HS-5 (cell line): ENCODE measurements at regions not wholly inside any gene's neighbourhood (a gene's known extent, or its start where the extent isn't known, plus 50 kb on each side); places are given as distances from the start of the nearest gene placed in this dataset.
"Not testable (repeated sequence)": the region's sequence is repeated elsewhere in the genome, so short reads cannot be mapped to it uniquely, and the experiment has no call there.

Source experiments
- DNase-seq: peaks from one replicate; pipeline ENCODE4 v3.0.0-alpha.2; 2012; ENCODE audit warnings: low read depth

DNA sequence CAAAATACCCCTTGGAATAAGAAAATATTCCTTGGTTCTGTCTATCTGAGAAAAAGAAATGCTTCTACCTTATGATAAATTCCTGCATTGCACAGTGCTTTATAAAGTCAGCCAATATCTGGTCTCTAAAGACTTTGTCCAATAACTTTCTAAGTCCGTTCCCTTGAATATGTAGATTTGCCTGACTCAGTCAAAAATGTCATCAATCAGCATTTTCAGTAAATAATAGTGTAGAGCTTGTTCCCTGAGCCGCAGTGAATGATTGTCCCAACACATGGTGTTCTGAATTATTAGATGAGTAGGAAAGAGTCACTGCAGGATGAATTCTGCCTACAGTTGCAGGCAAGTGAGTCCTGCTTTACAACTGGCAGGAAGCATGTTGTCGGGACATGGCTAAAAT lies 316.8 kb upstream of the RBMS1 start:
- DNase-seq = no peak

DNA sequence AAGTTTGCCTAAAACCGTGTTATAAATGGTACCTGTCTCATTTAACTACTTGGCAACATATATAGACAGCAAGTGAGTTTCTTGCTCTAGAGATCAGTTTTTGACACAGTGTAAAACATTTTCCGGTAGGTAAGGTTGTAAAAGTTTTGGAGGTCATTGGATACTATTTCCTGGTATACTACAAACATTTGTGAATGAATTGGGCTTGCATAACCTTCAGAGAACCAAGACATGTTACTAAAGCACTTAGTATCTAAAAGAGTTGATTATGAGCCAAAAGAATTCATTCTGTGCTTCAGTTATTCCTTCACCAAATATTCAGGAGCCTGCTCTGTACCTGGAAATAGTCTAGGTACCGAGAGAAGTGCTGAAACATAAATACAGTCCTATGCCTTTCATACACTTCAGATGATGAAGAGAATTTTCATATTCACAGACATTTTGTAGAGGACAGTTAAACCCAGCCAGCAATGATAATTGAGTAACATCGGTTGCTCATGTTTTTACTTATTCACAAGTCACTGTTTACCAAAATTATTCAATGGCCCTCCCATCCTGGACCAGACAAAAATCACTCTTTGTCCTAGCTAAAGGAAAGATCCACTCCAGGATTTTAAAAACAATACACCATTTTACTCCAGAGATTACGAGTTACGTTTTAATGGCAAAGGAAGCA lies 319.4 kb upstream of the RBMS1 start:
- DNase-seq = no peak

DNA sequence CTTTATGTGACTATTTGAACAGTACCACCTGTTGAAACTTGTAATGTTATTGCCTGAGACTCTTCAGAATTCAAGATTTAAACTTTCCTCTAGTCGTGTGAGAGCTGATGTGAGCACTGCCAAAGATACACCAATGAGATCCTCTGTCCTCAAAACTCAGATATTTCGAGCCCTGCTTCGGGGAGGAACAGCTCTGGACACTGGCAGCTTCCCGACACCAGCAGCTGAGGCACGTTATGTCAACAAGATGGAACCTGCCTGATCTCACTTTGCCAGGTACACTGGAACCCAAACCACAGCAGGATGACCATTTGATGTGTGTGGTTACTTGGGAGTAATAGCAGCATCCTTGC lies 319.9 kb upstream of the RBMS1 start:
- DNase-seq = no peak

DNA sequence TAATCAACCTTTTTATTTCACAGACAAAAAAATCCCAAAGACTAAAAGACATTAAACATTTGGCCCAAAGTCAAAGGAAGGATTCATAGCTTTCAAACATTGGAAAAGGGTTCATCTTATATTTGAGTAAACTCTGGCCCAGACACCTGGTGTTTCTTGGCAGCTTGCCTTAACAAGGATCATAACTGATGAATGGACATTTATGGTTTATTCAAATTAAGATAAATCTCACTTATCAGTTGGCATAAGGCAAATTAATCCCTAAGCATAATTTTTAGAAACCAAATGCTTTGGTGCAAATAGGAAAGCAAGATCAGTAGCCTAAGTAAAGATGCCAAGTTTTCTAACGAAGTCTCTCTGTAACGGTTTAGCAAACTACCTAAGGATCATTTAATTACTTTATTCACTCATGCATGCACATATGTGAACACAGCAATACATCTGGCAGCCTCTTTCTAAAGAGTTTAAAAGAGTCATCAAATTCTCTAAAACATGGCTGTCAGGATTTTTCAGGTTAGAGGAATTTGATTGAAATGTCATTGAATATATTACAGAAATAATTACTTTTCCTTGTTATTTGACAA lies 323.4 kb upstream of the RBMS1 start:
- no peak for DNase-seq

DNA sequence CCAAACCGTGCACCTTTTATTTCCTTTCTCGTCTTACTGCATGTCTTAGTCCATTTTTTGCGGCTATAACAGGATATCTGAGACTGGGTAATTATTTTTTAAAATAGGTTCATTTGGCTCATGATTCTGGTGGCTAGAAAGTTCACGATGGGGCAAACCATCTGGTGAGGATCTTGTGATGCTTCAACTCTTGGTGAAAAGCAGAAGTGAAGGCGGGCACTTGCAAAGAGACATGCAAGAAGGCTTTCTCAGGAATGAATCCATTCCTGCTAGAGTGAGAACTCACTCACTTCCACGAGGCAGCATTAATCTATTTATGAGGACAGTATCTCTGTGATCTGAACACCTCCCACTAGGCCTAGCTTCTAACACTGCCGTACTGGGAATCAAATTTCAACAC lies 327.1 kb upstream of the RBMS1 start:
- DNase-seq = no peak

DNA sequence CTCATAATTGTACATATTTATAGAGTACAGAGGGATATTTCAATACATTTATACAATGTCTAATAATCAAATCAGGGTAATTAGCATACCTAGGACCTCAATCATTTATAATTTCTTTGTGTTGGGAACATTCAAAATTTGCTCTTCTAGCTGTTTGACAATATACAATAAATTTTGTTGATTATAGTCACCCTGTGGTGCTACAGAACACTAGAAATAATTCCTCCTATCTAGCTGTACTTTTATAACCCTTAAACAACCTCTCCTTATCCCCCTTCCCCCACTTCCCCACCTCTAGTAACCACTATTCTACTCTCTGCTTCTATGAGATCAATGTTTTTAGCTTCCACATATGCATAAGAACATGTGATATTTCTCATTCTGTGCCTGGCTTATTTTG lies 328.4 kb upstream of the RBMS1 start:
- no peak for DNase-seq

DNA sequence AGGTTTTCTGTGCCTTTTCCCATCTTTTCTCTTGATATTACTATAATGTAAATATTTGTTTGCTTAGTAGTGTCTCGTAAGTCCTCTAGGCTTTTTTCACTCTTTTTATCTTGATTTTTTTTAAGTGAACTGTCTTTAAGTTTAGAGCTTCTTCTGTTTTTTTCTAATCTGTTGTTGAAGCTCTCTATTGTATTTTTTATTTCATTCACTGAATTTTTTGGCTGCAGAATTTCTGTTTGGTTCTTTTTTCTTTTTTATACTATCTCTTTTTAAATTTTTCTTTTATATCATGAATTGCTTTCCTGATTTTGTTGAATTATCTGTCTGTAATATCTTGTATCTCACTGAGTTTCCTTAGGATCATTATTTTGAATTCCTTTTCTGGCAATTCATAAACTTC lies 331.8 kb upstream of the RBMS1 start:
- no peak for DNase-seq

DNA sequence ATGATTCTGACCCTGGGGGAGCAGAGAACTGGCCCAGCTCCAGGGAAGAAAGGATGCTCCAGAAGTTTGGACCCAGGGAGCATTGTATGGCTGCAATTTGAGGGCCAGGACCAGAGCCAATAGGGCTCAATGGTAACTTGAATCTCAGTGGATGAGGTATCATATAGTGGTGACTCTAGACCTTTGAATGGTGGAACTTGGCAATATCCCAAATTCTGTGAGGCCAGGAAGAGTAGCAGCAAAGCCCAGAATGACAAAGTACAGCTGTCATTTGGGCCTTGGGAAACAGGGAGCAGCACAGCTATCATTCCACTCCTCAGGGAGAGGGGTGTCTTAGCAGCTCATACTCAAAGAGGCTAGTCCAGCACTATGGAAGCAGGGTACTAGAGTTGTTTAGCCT lies 332.9 kb upstream of the RBMS1 start:
- no peak for DNase-seq

DNA sequence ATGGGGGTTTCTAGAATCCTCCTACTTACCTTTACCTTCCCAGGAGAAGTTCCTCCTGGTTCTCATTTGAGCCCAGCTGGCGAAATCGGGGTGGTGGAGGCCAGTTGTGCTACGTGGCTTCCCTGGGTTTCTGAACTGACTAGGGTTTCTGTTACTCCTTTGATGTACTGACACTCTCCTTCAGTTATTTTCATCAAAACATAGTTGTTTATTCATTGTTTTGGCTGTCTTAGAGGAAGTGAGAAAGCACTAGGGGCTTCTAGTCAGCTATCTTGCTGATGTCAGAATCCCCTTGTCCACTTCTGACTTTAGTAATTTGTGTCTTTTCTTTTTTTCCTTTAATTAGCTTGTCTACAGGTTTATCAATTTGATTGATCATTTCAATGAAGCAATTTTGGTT lies 332.2 kb upstream of the TANK start:
- no peak for DNase-seq

DNA sequence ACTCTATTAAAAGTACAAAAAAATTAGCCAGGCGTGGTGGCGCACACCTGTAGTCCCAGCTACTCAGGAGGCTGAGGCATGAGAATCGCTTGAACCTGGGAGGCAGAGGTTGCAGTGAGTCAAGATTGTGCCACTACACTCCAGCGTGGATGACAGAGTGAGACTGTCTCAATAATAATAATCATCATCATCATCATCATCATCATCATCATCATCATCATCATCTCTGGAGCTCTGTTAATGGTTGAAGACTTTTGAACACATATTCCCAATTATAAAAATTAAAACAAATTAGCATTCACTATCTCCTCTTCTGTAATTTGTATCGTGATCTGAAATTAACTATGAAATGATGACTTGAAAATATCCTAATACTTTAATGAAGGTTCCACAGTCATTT lies 327.8 kb upstream of the TANK start:
- not testable (repeated sequence) for DNase-seq

DNA sequence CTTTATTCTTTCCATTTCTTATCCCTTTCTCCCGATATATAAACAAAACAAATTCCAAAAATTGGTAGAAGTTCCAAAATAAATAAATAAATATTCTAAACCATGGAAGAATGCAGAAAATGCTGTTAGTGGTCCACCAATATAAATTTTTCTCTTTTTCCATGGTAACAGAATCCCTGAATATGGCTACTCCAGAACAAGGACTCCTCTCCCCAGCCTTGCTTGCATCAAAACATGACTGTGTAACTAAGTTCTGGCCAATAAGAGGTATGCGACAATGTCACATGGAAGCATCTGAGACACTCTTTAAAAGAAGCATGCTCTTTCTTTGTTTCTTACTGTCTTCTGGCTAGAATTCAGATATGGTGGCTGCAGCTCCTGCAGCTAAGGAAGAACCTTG lies 325.1 kb upstream of the TANK start:
- no peak for DNase-seq

DNA sequence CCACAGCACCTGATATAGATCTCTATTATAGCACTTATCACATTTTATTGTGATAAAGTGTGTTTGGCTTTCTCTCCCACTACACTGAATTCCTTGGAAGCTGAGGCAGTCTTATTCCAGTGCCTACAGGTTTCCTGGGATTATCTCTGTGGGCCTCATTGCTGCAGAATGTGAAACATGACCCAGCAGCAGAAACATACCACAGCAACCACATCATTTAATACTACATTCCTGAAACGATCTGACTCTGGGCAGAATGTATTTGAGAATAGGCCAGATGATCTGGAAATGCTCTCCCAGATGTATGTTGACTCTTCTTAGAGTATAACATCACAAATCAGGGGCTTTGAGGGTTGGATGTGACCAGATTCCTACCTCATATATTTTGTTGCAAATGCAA lies 323.5 kb upstream of the TANK start:
- peak; percentile 83 for DNase-seq

DNA sequence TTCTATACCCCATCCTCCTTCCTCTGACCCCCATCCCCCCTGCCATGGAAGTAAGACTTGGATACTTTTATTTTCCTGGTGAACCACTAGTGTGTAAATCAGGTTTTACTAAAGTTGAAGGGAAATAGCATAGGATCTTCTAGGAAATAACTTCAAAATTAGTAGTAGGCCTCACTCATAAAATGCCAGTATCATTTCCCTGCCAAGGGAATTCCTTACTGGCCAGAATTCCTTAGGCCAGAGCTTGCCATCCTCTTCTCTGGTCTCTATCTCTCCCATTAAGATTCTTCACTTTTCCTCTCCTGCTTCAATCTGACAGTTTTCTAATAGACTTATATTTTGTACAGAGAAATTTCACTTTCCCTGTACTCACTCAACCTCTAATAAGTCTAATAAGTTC lies 322.8 kb upstream of the TANK start:
- no peak for DNase-seq

DNA sequence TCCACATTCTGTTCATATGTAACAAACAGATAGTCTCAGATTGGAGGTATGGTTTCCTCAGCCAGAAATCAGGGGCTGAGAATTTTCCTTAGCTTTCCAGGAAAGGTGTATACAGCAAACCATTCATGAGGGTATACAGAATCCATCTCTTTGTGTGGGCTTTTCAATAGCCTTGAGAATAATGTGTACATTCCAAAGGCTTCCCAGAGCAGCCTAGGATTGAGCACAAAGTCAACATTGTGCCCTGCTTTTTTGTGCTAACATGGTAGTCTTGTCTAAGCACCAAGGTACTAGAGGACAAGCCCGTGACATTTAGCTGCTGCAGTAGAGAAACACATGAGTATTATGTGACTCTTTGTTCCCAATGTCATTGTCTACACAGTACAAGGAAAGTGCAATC lies 322.1 kb upstream of the TANK start:
- DNase-seq = no peak

DNA sequence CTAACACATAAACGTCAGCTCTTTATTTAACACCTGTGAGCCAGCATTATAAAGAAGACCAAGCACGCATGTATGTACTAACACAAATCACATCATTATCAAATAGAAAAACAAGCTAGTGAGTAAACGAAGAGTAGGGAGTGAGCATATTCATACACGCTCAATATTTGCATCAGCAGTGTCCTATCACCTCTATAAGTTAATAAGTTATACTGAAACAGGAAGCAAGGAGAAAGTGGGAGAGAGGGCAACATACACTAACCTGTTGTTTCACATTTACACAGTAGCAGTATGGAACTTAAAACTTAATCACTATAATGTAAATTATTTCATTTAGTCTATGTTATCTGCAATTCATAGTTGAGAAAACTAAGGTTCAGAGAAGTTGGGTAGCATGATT lies 321.5 kb upstream of the TANK start:
- DNase-seq = no peak

DNA sequence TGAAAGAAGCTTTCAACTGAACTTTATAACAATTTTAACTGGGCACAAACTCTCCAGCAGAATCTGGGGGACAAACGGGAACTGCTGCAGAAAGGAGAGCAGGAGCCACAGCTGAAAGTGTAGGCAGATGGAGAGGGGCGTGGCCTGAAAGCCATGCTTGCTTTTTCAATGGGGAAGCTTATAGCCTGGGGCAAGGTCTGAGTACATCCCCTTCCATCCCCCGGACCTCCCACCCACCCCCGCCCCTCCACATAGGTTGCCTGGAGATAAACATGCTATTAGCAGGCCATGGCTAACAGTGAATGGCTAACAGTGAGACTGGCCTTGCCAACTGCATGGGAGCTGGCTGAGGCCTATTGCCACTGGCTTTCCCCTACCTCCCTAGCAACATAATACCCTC lies 317.9 kb upstream of the TANK start:
- DNase-seq = no peak

DNA sequence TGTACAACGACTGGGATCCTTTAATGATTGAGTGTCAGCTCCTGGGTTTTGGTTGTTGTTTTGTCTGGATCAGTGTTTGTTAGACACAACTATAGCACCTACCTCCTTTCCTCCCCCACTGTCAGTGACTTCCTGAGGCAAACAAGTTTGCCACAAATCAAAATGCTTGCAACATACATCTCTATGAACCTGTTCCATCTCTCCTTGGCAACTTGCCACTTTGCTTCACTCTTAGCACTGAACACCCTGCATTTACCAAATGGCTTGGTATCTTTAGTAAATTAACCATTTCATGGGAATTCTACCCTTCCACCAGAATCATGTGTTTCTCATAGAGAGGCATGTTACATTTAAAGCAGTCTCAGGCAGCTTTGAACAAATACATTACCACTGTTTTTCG lies 301.1 kb upstream of the TANK start:
- DNase-seq = no peak

DNA sequence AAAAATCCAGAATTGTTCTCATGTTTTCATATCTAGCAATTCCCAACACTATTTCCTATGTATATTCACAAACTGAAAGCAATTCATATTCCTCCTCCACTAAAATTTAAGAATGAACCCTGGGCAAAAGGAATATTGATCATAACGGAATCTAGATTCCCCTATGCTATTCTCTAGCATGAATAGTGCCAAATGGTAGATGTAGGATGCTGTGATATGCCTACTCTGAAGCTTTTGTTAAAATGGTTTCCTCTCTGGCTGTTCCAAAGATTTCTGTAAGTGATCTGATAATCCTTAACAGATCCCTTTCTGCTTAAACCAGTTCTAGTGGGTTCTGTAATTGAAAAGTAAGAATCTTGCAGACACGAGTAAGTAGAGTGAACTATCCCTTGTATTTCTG lies 298.0 kb upstream of the TANK start:
- DNase-seq = no peak

DNA sequence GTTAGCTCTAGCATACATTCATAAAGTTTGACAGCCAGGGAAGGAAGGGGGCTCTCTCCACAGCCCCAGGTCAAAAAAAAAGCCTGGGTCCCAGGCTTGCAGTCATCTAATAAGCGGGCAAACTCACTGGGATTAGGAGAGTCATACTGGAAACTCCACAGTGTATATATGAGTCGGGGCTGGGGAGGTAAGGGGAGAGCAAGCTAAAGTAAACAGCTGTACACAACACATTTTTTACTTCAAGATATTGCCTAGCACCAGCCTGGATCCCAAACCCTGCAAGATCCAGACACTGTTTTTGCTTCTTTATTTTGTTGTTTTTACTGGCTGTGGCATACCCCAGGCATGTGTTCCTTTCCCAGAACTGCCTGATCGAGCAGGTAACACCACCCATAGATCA lies 291.3 kb upstream of the TANK start:
- DNase-seq = no peak

DNA sequence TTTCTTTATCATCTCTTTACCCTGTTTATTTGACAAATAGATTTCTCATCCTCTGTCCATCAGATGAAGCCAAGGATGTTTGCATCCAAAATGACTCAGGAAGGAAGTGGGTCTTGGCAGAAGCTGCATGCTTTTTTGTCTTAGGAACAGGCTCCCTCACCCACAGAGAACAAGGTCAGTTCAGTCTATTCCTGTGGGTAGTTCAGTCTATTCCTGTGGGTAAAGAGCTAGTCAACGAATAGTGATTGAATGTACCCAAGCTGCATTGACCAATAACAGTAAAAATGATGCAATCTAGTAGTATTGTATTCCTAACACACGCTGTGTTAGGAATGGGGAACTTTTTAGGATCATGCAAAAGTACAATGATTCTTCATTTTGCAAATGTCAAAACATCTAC lies 290.8 kb upstream of the TANK start:
- peak; percentile 59 for DNase-seq

DNA sequence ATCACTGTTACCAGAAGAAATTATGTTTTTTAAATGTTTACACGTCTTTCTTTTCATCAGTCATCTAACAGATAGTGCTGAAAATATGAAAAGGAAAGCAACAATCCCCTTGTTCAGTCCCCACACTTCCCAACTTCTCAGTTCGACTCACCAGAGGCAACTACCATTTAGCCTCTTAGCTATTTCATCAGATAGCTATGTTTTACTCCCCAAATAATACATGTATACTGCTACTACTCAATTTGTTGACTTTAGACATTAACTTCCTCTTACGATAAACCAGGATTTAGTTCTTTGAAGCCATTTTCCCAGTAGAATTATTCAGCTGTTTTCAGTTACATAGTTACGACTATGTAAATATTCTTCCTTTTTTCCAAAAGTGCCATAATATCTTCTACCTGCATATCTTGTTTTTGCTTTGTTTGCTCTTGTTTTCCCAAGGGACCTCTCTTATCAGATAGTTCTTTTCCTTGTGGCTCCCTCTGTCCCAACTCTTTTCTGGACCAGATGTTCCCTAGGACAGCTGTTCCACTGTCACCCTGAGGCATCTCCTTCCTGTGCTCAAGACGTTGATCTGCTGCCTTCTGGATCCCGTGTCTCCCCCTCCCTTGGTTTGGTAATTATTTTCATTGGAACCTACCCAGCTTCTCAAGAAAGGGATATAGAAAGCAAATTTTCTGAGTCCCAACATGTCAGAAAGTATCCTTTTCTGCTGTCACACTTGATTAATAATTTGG lies 289.3 kb upstream of the TANK start:
- DNase-seq = no peak

DNA sequence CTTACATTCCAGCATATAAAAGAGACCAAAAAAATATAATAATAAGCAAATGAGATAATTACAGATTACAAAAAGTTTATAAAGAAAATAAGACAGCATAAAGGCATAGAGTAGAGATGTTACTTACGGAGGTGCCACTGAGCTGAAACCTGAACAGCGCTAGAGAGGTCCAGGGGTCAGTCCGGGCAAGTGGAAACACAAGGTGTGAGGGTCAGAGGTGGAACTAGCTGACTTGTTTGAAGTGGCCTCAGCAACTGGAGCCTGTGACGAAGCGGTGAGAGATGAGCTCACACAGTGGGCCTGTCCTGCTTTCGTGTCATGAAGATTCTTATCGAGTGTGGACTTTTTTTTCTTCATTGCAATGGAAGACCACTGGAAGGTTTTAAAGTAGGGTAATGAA lies 288.3 kb upstream of the TANK start:
- no peak for DNase-seq

DNA sequence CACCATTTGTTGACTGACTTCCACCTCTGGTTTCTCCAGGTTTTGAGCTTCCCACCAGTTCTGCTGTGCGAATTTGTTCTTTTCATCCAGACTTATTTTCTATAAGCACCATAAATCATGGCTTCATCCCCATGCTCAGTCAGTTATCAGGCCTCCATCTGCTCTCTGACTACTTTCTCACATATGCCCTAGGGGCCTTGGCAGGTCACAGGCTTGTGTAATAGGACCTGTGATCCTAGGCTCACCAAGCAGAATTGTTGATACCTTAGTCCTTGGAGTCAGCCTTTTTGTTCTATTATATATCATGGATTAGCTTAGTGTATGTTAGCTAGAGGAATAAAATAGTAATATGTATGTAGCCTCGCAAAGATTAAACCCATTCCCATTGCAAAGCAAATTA lies 284.2 kb upstream of the TANK start:
- no peak for DNase-seq

DNA sequence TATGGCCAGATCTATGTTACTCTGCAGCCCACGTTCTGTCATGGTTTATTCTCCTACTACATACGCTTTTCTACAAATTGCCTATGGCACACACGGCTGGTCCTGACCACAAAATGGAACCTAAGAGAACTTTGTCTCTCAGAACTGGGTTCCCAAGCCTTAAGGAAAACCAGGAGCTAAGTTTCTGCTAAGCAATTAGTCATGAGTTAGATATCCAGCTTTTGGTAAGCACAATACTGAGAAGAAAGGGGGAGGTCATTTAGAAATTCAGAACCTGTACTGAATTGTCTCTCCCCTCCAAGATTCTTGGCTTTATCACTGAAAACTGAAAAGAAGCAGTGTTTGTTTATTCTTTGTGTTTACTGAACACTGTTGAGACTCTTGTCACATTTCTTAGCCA lies 283.5 kb upstream of the TANK start:
- no peak for DNase-seq
